T-cell (primary cell): ENCODE measurements at regions not wholly inside any gene's neighbourhood (a gene's known extent, or its start where the extent isn't known, plus 50 kb on each side); places are given as distances from the start of the nearest gene placed in this dataset.
"Not testable (repeated sequence)": the region's sequence is repeated elsewhere in the genome, so short reads cannot be mapped to it uniquely, and the experiment has no call there.

Experiments
- ATAC-seq, 4 experiments: fragments of 200-7000 bp in 3 of 4; fragments of 150-1000 bp in 1 of 4; cut with Tn5 transposase; replicated peaks in 1 of 4; 1 replicate in 3 of 4; 2 replicates in 1 of 4; pipeline ENCODE4 v1.10.0; 2021; ENCODE audit warnings: moderate library complexity in 3 of 4, mild to moderate bottlenecking in 2 of 4, moderate number of reproducible peaks in 1 of 4
- CTCF ChIA-PET, 2 donors: fragments of 300-600 bp; sonication (Branson Sonifier 250); formaldehyde crosslinking; loops; one replicate each; lab custom pipeline; 2022; ENCODE audit warnings: antibody characterized with exemption in 2 of 2; lab: Charles Lee
- POLR2A ChIA-PET, 2 donors: fragments of 300-600 bp; sonication (Branson Sonifier 250); formaldehyde crosslinking; loops; one replicate each; lab custom pipeline; 2022; ENCODE audit warnings: antibody characterized with exemption in 2 of 2; lab: Charles Lee
- DNase-seq, 35 experiments: peaks; one replicate each; pipeline versions ENCODE4 v3.0.0 to v3.0.0-alpha.2; 2013 to 2023
- H3K27ac ChIP-seq: one replicate; pipeline ENCODE4 v1.5.1; 2013; ENCODE audit warnings: low read length
- H3K27me3 ChIP-seq, 2 experiments: replicated peaks in 1 of 2; 1 replicate in 1 of 2; 2 replicates in 1 of 2; pipeline versions ENCODE4 v1.6.1 to v1.7.0; 2013; ENCODE audit warnings: low read length in 1 of 2, mixed read lengths in 1 of 2; ENCODE audit not compliant: control insufficient read depth in 2 of 2, insufficient read depth in 2 of 2; ENCODE audit errors: extremely low read depth in 1 of 2
- H3K36me3 ChIP-seq, 2 donors: 1 replicate in 1 of 2; 2 replicates in 1 of 2; pipeline versions ENCODE4 v1.6.1 to v1.7.0; 2013; ENCODE audit warnings: low read length in 1 of 2; ENCODE audit not compliant: control insufficient read depth in 2 of 2, insufficient read depth in 1 of 2; ENCODE audit errors: extremely low read depth in 1 of 2
- H3K4me1 ChIP-seq, 2 experiments: 1 replicate in 1 of 2; 2 replicates in 1 of 2; pipeline versions ENCODE4 v1.6.1 to v1.7.0; 2013; ENCODE audit warnings: low read length in 2 of 2, mixed read lengths in 1 of 2; ENCODE audit not compliant: insufficient read depth in 2 of 2, control insufficient read depth in 1 of 2; ENCODE audit errors: extremely low read depth in 1 of 2
- H3K4me3 ChIP-seq, 2 donors: 1 replicate in 1 of 2; 2 replicates in 1 of 2; pipeline versions ENCODE4 v1.5.1 to v1.7.0; 2013; ENCODE audit warnings: mild to moderate bottlenecking in 2 of 2, low read length in 1 of 2, moderate library complexity in 1 of 2; ENCODE audit not compliant: control insufficient read depth in 1 of 2; ENCODE audit errors: extremely low read depth in 1 of 2
- H3K9me3 ChIP-seq: 2 replicates; pipeline ENCODE4 v1.7.0; 2013
- H3K27ac Mint-ChIP-seq, 2 donors: one replicate each; pipeline ENCODE4 v1.8.0; 2020 to 2021; ENCODE audit warnings: mild to moderate bottlenecking in 2 of 2, mixed read lengths in 2 of 2
- H3K27me3 Mint-ChIP-seq, 2 donors: one replicate each; pipeline ENCODE4 v1.8.0; 2021 to 2022; ENCODE audit warnings: mixed read lengths in 2 of 2
- H3K36me3 Mint-ChIP-seq: one replicate; pipeline ENCODE4 v1.8.0; 2021; ENCODE audit warnings: mixed read lengths
- H3K4me1 Mint-ChIP-seq, 3 donors: one replicate each; pipeline ENCODE4 v1.8.0; 2020 to 2022; ENCODE audit warnings: mixed read lengths in 3 of 3, mild to moderate bottlenecking in 1 of 3
- H3K4me3 Mint-ChIP-seq, 3 donors: one replicate each; pipeline ENCODE4 v1.8.0; 2020 to 2022; ENCODE audit warnings: mild to moderate bottlenecking in 3 of 3, mixed read lengths in 3 of 3, moderate library complexity in 3 of 3
- H3K9me3 Mint-ChIP-seq, 3 donors: one replicate each; pipeline ENCODE4 v1.8.0; 2020 to 2022; ENCODE audit warnings: mixed read lengths in 3 of 3
- WGBS: methylation state at CpG from one replicate; pipeline ENCODE4 v1.1.5; 2013; ENCODE audit warnings: missing lambda C conversion rate; ENCODE audit not compliant: insufficient coverage; 5-methylcytosine and 5-hydroxymethylcytosine counted together

DNA sequence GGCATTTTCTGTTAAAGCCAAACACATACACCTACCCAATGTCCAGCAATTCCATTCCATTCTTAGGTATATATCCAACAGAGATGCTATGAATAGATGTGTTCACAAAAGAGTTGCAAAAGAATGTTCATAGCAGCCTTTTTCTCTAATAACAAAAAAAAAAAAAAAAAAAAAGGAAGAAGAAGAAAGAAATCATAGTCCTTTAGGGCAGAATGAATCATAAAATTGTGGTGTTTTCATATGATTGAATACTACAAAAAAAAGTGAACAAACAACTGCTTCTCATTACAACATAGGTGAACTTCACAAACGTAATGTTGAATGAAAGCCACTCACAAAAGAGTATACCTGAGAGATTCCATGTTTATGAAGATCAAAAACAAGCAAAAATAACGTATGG is 66.8 kb upstream of the GRK3 start:
- Mint-ChIP-seq H3K4me1 (no peaks in the 10 kb centered on the region), H3K9me3 (no peaks in the 10 kb centered on the region), H3K27me3 (peaks cover 0 to 18% of the 10 kb centered on the region in 2 donors), H3K4me3 (no peak overlapping the region), H3K27ac (no peak overlapping the region), H3K36me3 (no peaks in the 10 kb centered on the region)
- H3K4me1 ChIP-seq, result no peaks in the 10 kb centered on the region
- ChIA-PET POLR2A (no interaction called here), CTCF (no interaction called here)
- DNase-seq, result no peak
- no peaks in the 10 kb centered on the region for H3K36me3 ChIP-seq
- no peak for ATAC-seq
- no peaks in the 10 kb centered on the region for H3K9me3 ChIP-seq
- H3K4me3 ChIP-seq, result no peak overlapping the region
- 45% methylated on average over 1 of the region's 2 CpGs for WGBS
- peaks cover 0 to 11% of the 10 kb centered on the region in 2 experiments for H3K27me3 ChIP-seq
- no peak overlapping the region for H3K27ac ChIP-seq

DNA sequence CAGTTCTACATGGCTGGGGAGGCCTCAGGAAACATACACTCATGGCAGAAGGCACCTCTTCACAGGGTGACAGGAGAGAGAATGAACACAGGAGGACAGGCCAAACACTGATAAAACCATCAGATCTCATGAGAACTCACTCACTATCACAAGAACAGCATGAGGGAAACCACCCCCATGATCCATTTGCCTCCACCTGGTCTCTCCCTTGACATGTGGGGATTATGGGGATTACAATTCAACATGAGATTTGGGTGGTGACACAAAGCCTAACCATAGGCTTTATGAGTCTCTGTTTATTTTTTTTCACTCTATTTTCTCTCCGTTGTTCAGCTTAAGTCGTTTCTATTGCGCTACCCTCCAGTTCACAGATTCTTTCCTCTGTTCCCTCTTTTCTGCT is 63.8 kb upstream of the GRK3 start:
- H3K4me1 Mint-ChIP-seq, H3K9me3 ChIP-seq, H3K4me3 Mint-ChIP-seq, H3K27me3 Mint-ChIP-seq, H3K27ac ChIP-seq, H3K4me1 ChIP-seq, H3K36me3 ChIP-seq, H3K36me3 Mint-ChIP-seq, H3K4me3 ChIP-seq, CTCF ChIA-PET, DNase-seq, H3K27me3 ChIP-seq, H3K9me3 Mint-ChIP-seq, ATAC-seq, H3K27ac Mint-ChIP-seq: not testable (repeated sequence)
- no CpG with 5 or more reads among the region's 3 CpGs for WGBS
- POLR2A ChIA-PET, result interaction anchor here in 1 of 2 donors (0.6 kb wide), 1 partner anchor 529 kb away, joined by 5 read pairs; no protein-coding TSS in a partner anchor

DNA sequence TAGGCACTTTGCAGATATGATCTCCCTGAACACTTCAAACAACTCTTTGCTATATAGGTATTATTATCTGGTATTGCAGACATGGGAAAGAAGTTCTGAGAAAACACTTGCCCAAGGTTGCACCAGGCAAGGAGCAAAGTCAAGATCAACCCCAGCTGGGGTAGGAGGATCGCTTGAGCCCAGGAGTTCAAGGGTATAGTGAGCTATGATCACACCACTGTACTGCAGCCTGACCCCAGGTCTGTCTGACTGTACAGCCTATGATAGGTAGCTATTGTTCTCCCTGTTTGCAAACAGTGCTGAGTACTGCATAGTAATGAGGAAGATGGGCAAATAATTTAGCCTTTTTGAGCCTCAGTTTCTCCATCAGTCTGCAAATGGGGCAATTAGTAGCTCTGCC is 60.5 kb upstream of the GRK3 start:
- H3K27me3 ChIP-seq, H3K36me3 ChIP-seq, H3K4me1 Mint-ChIP-seq, H3K4me1 ChIP-seq, ATAC-seq, H3K36me3 Mint-ChIP-seq, H3K9me3 ChIP-seq, H3K27ac ChIP-seq, H3K27ac Mint-ChIP-seq, H3K27me3 Mint-ChIP-seq, DNase-seq, POLR2A ChIA-PET, H3K9me3 Mint-ChIP-seq, CTCF ChIA-PET, H3K4me3 ChIP-seq, H3K4me3 Mint-ChIP-seq: not testable (repeated sequence)
- WGBS, result no CpG with 5 or more reads among the region's 1 CpG

DNA sequence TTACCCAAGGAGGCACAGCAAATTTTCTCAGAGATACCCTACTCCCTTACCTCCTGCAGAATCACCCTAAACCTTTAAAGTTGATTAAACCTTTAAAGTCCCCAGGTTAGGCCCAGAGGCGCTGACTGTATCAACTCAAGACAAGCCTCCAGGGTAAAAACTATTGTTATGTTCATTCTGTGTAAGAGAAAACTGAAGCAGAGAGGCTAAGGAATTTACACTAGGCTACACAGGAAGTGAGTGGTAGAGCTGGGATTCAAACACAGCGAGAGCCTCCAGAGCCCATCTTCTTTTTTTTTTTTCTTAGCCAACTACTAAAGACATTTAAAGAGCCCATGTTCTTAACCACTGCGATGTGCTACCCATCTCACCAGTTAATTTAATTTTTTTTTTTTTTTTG is 56.3 kb upstream of the GRK3 start:
- WGBS, result 100% methylated on average over 1 of the region's 3 CpGs
- no peaks in the 10 kb centered on the region for H3K36me3 ChIP-seq
- Mint-ChIP-seq H3K27me3 (no peaks in the 10 kb centered on the region), H3K27ac (no peak overlapping the region), H3K9me3 (no peaks in the 10 kb centered on the region), H3K4me1 (no peaks in the 10 kb centered on the region), H3K4me3 (no peak overlapping the region), H3K36me3 (peaks cover 13% of the 10 kb centered on the region)
- no peaks in the 10 kb centered on the region for H3K27me3 ChIP-seq
- H3K4me3 ChIP-seq, result no peak overlapping the region
- H3K9me3 ChIP-seq, result no peaks in the 10 kb centered on the region
- no peaks in the 10 kb centered on the region for H3K4me1 ChIP-seq
- CTCF ChIA-PET, result no interaction called here
- H3K27ac ChIP-seq, result no peak overlapping the region
- POLR2A ChIA-PET, result no interaction called here
- no peak for ATAC-seq
- DNase-seq, result no peak

DNA sequence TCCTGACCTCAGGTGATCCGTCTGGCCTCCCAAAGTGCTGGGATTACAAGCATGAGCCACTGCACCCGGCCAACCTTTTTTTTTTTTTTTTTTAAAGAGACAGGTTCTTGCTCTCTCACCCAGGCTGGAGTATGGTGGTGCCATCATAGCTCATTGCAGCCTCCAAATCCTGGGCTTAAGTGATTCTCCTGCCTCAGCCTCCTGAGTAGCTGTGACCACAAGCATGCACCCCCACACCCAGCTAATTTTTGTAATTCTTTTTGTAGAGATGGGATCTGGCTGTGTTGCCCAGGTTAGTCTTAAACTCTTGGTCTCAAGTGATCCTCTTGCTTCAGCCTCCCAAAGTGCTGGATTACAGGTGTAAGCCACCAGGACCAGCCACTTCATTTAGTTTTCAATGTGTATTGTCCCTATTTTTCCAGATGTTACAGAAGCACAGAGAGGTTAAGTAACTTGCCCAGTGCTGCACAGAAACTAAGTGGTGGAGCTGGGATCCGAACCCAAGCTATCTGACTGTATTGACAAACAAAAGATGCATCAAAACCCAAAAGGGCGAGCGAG is 55.6 kb upstream of the GRK3 start:
- Histone ChIP-seq H3K9me3 (no peaks in the 10 kb centered on the region), H3K27me3 (no peaks in the 10 kb centered on the region), H3K36me3 (no peaks in the 10 kb centered on the region), H3K4me1 (no peaks in the 10 kb centered on the region), H3K27ac (no peak overlapping the region), H3K4me3 (no peak overlapping the region)
- WGBS, result no CpG with 5 or more reads among the region's 5 CpGs
- Mint-ChIP-seq H3K36me3 (peaks cover 13% of the 10 kb centered on the region), H3K9me3 (no peaks in the 10 kb centered on the region), H3K4me1 (no peaks in the 10 kb centered on the region), H3K27ac (no peak overlapping the region), H3K4me3 (no peak overlapping the region), H3K27me3 (no peaks in the 10 kb centered on the region)
- CTCF ChIA-PET, result no interaction called here
- POLR2A ChIA-PET, result no interaction called here
- no peak for ATAC-seq
- no peak for DNase-seq

DNA sequence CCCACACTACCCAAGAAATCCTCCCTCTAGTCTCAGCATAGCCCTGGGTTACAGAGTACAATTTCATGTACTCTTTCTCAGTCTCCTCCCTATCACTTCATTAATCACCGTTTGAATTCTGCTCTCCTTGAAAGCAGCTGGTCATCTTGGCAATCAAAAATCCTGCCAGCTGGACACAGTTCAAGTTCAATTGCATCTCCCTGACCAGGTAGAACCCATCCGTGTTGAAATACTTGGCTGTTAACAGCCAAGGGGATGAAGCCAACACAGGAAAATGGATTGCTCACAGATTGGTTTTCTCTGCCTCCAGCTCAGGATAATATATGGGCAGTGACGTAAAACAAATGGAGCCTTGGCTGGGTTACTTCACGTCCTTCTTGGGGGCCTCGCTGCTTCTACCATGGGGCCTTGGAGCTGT is 55.1 kb upstream of the GRK3 start:
- H3K27ac Mint-ChIP-seq, result no peak overlapping the region
- Histone ChIP-seq H3K27ac (no peak overlapping the region), H3K4me1 (no peaks in the 10 kb centered on the region), H3K4me3 (no peak overlapping the region), H3K36me3 (no peaks in the 10 kb centered on the region), H3K9me3 (no peaks in the 10 kb centered on the region), H3K27me3 (no peaks in the 10 kb centered on the region)
- whole genome bisulfite sequencing, result 81% methylated on average over 5 of the region's 5 CpGs
- DNase-seq, result no peak
- H3K36me3 Mint-ChIP-seq, result peaks cover 13% of the 10 kb centered on the region
- ATAC-seq, result no peak
- POLR2A ChIA-PET, result no interaction called here
- H3K27me3 Mint-ChIP-seq, result no peaks in the 10 kb centered on the region
- no peaks in the 10 kb centered on the region for H3K9me3 Mint-ChIP-seq
- CTCF ChIA-PET, result no interaction called here
- no peaks in the 10 kb centered on the region for H3K4me1 Mint-ChIP-seq
- no peak overlapping the region for H3K4me3 Mint-ChIP-seq

DNA sequence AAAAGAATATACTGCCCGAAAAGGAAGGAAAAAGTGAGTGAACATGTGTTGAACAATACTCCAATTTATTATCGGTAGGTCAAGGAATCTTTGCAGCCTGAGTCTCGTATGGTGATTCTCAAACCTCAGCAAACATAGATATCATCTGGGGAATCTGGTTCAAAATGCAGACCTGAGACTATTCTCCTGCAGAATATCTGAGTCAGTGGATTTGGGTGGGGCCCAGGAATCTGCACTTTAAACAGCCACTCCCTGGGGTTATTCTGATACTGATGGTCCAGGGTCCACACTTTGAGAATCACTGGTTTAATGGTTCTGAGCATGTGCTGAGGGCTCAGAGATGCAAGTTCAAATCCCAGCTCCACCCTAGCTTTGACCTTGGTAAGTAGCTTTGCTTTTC is 53.6 kb upstream of the GRK3 start:
- DNase-seq (no peak), ATAC-seq (no peak)
- H3K9me3 ChIP-seq, result no peaks in the 10 kb centered on the region
- WGBS, result no CpG with 5 or more reads among the region's 3 CpGs
- H3K4me3 ChIP-seq, result no peak overlapping the region
- no peaks in the 10 kb centered on the region for H3K27me3 ChIP-seq
- ChIA-PET CTCF (interaction anchor here in 1 of 2 donors (0.6 kb wide), 1 partner anchor 1244 kb away, joined by 3 read pairs; no protein-coding TSS in a partner anchor), POLR2A (no interaction called here)
- Mint-ChIP-seq H3K4me1 (no peaks in the 10 kb centered on the region), H3K36me3 (peaks cover 13% of the 10 kb centered on the region), H3K27ac (no peak overlapping the region), H3K27me3 (no peaks in the 10 kb centered on the region), H3K4me3 (no peak overlapping the region), H3K9me3 (no peaks in the 10 kb centered on the region)
- H3K4me1 ChIP-seq, result no peaks in the 10 kb centered on the region
- no peaks in the 10 kb centered on the region for H3K36me3 ChIP-seq
- no peak overlapping the region for H3K27ac ChIP-seq
